Progenitor cell of endocrine pancreas (in vitro differentiated cells): ENCODE measurements at regions not wholly inside any gene's neighbourhood (a gene's known extent, or its start where the extent isn't known, plus 50 kb on each side); places are given as distances from the start of the nearest gene placed in this dataset.

Experiments used
- DNase-seq: peaks from one replicate; pipeline ENCODE4 v3.0.0; 2021; ENCODE audit warnings: low spot score; ENCODE audit not compliant: unreplicated experiment
- H3K27ac Mint-ChIP-seq: 2 replicates; pipeline ENCODE4 v1.8.0; 2021; ENCODE audit warnings: mild to moderate bottlenecking, moderate library complexity, mixed read lengths
- H3K27me3 Mint-ChIP-seq: 2 replicates; pipeline ENCODE4 v1.8.0; 2021; ENCODE audit warnings: mixed read lengths
- H3K36me3 Mint-ChIP-seq: 2 replicates; pipeline ENCODE4 v1.8.0; 2022; ENCODE audit warnings: mixed read lengths; ENCODE audit not compliant: insufficient read depth
- H3K4me1 Mint-ChIP-seq: 2 replicates; pipeline ENCODE4 v1.8.0; 2021; ENCODE audit warnings: low read depth, mixed read lengths
- H3K4me3 Mint-ChIP-seq: 2 replicates; pipeline ENCODE4 v1.8.0; 2021; ENCODE audit warnings: low read depth, mild to moderate bottlenecking, moderate library complexity, mixed read lengths
- H3K9me3 Mint-ChIP-seq: 2 replicates; pipeline ENCODE4 v1.8.0; 2021; ENCODE audit warnings: low read depth, mixed read lengths
- TF ChIP-seq, protein P1 (sequence below): fragments of 200-600 bp; sonication (generic); IDR thresholded peaks from one replicate; pipeline ENCODE4 v1.5.0; 2021; ENCODE audit warnings: antibody characterized with exemption, mild to moderate bottlenecking; ENCODE audit not compliant: unreplicated experiment

DNA sequence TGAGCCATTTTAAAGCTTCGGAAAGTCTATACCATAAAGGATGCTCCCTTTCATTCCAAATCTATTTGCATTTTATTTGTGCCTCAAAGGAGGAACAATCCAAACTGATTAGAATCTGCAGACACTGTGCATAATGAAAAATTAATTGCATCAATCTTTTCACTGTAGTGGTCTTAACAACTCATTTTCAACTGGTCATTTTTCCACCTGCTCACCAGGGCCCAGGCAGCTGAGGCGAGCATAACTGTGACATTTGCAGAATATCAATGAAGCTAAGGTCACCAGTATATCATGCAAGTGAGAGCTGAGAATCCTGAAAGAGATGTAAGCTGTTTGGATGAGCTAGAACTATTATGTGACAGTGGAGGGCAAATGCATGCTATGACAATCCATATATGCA is 387.3 kb upstream of the TECRL start:
- peaks cover 7% of the 10 kb centered on the region for H3K9me3 Mint-ChIP-seq
- H3K4me3 Mint-ChIP-seq: no peak overlapping the region
- TF ChIP-seq, protein P1, sequence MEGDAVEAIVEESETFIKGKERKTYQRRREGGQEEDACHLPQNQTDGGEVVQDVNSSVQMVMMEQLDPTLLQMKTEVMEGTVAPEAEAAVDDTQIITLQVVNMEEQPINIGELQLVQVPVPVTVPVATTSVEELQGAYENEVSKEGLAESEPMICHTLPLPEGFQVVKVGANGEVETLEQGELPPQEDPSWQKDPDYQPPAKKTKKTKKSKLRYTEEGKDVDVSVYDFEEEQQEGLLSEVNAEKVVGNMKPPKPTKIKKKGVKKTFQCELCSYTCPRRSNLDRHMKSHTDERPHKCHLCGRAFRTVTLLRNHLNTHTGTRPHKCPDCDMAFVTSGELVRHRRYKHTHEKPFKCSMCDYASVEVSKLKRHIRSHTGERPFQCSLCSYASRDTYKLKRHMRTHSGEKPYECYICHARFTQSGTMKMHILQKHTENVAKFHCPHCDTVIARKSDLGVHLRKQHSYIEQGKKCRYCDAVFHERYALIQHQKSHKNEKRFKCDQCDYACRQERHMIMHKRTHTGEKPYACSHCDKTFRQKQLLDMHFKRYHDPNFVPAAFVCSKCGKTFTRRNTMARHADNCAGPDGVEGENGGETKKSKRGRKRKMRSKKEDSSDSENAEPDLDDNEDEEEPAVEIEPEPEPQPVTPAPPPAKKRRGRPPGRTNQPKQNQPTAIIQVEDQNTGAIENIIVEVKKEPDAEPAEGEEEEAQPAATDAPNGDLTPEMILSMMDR: no peak
- H3K27ac Mint-ChIP-seq: no peak overlapping the region
- H3K4me1 Mint-ChIP-seq: no peaks in the 10 kb centered on the region
- no peaks in the 10 kb centered on the region for H3K36me3 Mint-ChIP-seq
- DNase-seq: no peak
- H3K27me3 Mint-ChIP-seq: no peaks in the 10 kb centered on the region

DNA sequence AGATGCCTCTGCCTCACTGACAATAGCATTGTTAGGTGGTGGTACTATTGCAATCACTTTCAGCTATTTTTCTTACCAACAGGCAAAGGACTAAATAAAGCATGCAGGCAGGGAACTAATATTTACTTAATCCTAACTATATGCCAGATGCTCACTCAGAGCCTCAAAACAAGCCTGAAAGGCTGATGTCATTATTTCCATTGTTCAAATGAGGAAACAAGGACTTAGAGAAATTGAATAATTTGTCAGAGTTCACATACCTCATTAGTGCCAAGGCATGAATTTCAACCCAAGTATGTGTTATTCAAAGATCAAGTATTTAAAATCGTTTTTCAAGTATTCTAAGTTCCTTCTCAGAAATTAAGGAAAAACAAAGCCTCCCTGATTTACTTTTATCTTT is 374.9 kb upstream of the TECRL start:
- Mint-ChIP-seq H3K27ac (no peak overlapping the region), H3K36me3 (no peaks in the 10 kb centered on the region)

DNA sequence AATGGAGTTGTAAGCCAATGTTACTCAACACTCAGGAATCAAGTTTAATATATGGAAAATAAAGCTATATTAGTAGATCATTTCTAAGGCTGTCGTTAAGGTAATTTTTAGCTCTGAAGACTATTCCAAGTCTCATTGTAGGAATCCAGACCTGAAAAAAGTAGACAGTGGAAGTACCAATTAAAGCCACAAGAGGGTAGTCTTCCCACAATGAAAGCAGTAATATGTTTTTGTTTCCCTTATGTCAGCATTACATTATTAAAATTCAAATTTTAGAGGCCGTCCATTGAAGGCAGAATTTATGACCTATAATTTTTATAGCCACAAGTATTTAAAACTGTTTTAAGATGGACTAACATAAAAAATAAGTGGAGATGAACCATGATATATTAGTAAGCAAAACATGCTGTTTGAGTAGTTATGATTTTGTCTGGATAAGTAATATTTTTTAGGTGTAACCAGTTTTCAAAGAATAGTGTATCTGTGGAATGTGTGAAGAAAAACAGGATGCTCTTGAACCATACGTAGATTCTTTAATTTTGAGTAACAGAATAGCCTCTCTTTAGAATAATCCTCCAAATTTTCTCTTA is 372.6 kb upstream of the TECRL start:
- TF ChIP-seq, protein P1: peak; percentile 92
- Mint-ChIP-seq H3K27me3 (no peaks in the 10 kb centered on the region), H3K4me1 (peaks cover 13% of the 10 kb centered on the region), H3K9me3 (no peaks in the 10 kb centered on the region), H3K36me3 (no peaks in the 10 kb centered on the region), H3K27ac (no peak overlapping the region), H3K4me3 (no peak overlapping the region)
- no peak for DNase-seq

More for the DNA sequence above, 374.9 kb upstream of the TECRL start:
- Mint-ChIP-seq H3K4me3 (no peak overlapping the region), H3K9me3 (no peaks in the 10 kb centered on the region), H3K4me1 (peaks cover 13% of the 10 kb centered on the region), H3K27me3 (no peaks in the 10 kb centered on the region)
- TF ChIP-seq, protein P1: no peak
- no peak for DNase-seq

DNA sequence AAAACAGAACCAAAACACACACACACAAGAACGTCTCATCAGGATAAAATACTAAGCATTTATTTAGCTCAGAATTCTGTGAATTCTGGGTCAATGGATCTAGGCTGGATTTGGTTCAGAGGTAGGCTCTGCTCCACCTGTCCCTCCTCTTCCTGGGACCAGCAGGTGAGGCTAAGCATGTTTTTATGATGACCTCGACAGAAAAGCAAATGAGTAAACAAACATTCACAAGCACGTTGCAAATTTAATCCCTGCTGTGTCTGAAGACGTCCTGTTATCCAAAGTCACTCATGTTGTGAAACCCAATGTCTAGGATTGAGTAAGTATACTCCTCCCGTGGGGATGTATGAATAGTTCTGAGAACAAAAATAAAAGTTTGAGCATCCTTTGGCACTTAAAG is 371.4 kb upstream of the TECRL start:
- H3K4me1 Mint-ChIP-seq: peaks cover 13% of the 10 kb centered on the region
- H3K36me3 Mint-ChIP-seq: no peaks in the 10 kb centered on the region
- DNase-seq: no peak
- no peak overlapping the region for H3K4me3 Mint-ChIP-seq
- TF ChIP-seq, protein P1: no peak
- no peak overlapping the region for H3K27ac Mint-ChIP-seq
- H3K9me3 Mint-ChIP-seq: no peaks in the 10 kb centered on the region
- no peaks in the 10 kb centered on the region for H3K27me3 Mint-ChIP-seq

DNA sequence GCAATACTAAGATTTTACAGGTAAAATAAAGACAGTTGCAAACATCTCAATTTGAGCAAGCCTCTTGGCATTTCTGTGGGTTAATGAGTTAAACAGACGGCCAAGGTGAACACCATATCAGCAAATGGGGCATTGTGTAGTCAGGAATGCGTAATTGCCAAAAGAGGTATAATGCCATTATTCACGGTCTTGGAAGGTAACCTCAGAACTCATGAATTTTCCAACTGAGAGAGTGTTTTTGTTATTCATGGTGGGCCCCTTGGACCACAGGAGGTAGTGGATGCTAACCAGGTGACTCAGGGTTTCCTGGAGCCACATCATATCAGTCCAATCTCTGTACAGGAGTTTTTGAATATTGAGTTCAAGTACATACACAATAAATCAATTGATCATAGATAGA is 368.0 kb upstream of the TECRL start:
- H3K27me3 Mint-ChIP-seq: no peaks in the 10 kb centered on the region
- H3K4me3 Mint-ChIP-seq: no peak overlapping the region
- peaks cover 4% of the 10 kb centered on the region for H3K4me1 Mint-ChIP-seq
- no peak overlapping the region for H3K27ac Mint-ChIP-seq
- no peaks in the 10 kb centered on the region for H3K9me3 Mint-ChIP-seq
- H3K36me3 Mint-ChIP-seq: no peaks in the 10 kb centered on the region
- TF ChIP-seq, protein P1: no peak
- DNase-seq: no peak
